22Rv1 (cell line): ENCODE measurements at regions not wholly inside any gene's neighbourhood (a gene's known extent, or its start where the extent isn't known, plus 50 kb on each side); places are given as distances from the start of the nearest gene placed in this dataset.

Source experiments
- CTCF ChIP-seq: fragments of 450-650 bp; IDR thresholded peaks from 2 replicates; pipeline ENCODE4 v1.5.1; 2017; ENCODE audit warnings: mild to moderate bottlenecking
- ZFX ChIP-seq: fragments of 450-650 bp; IDR thresholded peaks from 2 replicates; pipeline ENCODE4 v1.6.1; 2017; ENCODE audit warnings: antibody characterized with exemption, borderline replicate concordance

GRCh38 chr2:150806336-150806735, 318.9 kb upstream of the RND3 start:
- no peak for TF ChIP-seq CTCF
- no peak for TF ChIP-seq ZFX
